H1 (cell line): ENCODE measurements at regions not wholly inside any gene's neighbourhood (a gene's known extent, or its start where the extent isn't known, plus 50 kb on each side); places are given as distances from the start of the nearest gene placed in this dataset.

Experiments
- CHD1 ChIP-seq: IDR thresholded peaks from 2 replicates; pipeline ENCODE4 v1.6.1; 2012; ENCODE audit warnings: low read depth, low read length, improper control_type of control experiment
- CTCF ChIP-seq, 3 experiments: IDR thresholded peaks; 1 replicate in 2 of 3; 2 replicates in 1 of 3; pipeline versions ENCODE4 v1.5.1 to v1.6.1; 2011; ENCODE audit warnings: low read length in 3 of 3, mild to moderate bottlenecking in 3 of 3, inconsistent platforms in 2 of 3, low read depth in 1 of 3, moderate library complexity in 1 of 3; ENCODE audit not compliant: insufficient read depth in 1 of 3; ENCODE audit errors: control extremely low read depth in 1 of 3
- TCF12 ChIP-seq: IDR thresholded peaks from 2 replicates; pipeline ENCODE4 v1.6.1; 2011; ENCODE audit warnings: low read depth, mild to moderate bottlenecking, low read length
- USF2 ChIP-seq: IDR thresholded peaks from 2 replicates; pipeline ENCODE4 v1.6.1; 2011; ENCODE audit warnings: low read length, improper control_type of control experiment
- YY1 ChIP-seq: IDR thresholded peaks from 2 replicates; pipeline ENCODE4 v1.6.1; 2011; ENCODE audit warnings: low read depth, mild to moderate bottlenecking, low read length

GRCh38 chr18:42563995-42564394 lies 551.5 kb downstream of the RIT2 start (continued):
- TF ChIP-seq TCF12 (no peak), CHD1 (no peak), CTCF (IDR thresholded peaks at IDR 0.05; ENCODE audit: control extremely low read depth in 1 of 3, insufficient read depth in 1 of 3, low read depth in 1 of 3, low read length in 3 of 3) (no peak), YY1 (no peak), USF2 (no peak)
